ENCODE measurements at regions not wholly inside any gene's neighbourhood (a gene's known extent, or its start where the extent isn't known, plus 50 kb on each side); places are given as distances from the start of the nearest gene placed in this dataset.

DNA sequence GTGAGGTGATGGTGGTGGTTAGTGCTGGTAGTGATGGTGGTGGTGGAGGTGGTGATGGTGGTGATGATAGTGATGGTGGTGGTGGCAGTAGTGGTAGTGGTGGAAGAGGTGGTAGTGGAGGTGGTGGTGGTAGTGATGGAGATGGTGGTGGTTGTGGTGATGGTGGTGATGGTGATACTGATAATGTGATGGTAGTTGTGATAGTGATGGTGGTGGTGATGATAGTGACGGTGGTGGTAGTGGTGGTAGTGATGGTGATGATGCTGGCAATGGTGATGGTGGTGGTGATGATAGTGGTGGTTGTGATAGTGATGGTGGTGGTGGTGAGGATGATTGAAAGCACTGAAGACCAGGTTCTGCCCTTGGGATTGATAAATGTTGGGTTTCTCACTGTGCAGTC lies 85.2 kb upstream of the SLC1A3 start:
- Histone ChIP-seq H3K36me3 (no peaks in the 10 kb centered on the region), H3K4me3 (no peak overlapping the region), H3K27ac (replicated peaks in 1 of 4) (no peak overlapping the region), H3K27me3 (no peaks in the 10 kb centered on the region), H3K9me3 (no peaks in the 10 kb centered on the region), H3K4me1 (peaks cover 5 to 14% (median 10%) of the 10 kb centered on the region in 4 donors)
- TF ChIP-seq POLR2A (IDR thresholded peaks at IDR 0.05; ENCODE audit: low read depth), result no peak
- TF ChIP-seq POLR2AphosphoS5 (IDR thresholded peaks at IDR 0.05), result no peak
- TF ChIP-seq, protein P1, sequence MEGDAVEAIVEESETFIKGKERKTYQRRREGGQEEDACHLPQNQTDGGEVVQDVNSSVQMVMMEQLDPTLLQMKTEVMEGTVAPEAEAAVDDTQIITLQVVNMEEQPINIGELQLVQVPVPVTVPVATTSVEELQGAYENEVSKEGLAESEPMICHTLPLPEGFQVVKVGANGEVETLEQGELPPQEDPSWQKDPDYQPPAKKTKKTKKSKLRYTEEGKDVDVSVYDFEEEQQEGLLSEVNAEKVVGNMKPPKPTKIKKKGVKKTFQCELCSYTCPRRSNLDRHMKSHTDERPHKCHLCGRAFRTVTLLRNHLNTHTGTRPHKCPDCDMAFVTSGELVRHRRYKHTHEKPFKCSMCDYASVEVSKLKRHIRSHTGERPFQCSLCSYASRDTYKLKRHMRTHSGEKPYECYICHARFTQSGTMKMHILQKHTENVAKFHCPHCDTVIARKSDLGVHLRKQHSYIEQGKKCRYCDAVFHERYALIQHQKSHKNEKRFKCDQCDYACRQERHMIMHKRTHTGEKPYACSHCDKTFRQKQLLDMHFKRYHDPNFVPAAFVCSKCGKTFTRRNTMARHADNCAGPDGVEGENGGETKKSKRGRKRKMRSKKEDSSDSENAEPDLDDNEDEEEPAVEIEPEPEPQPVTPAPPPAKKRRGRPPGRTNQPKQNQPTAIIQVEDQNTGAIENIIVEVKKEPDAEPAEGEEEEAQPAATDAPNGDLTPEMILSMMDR (IDR thresholded peaks at IDR 0.05), result no peak
- no peak for TF ChIP-seq EP300 (IDR thresholded peaks at IDR 0.05)
- intact Hi-C loops (cut with DNase I), result no loop called here
- DNase-seq (ENCODE audit: extremely low spot score), result no peak
- 48% methylated on average over 1 of the region's 1 CpG for WGBS

DNA sequence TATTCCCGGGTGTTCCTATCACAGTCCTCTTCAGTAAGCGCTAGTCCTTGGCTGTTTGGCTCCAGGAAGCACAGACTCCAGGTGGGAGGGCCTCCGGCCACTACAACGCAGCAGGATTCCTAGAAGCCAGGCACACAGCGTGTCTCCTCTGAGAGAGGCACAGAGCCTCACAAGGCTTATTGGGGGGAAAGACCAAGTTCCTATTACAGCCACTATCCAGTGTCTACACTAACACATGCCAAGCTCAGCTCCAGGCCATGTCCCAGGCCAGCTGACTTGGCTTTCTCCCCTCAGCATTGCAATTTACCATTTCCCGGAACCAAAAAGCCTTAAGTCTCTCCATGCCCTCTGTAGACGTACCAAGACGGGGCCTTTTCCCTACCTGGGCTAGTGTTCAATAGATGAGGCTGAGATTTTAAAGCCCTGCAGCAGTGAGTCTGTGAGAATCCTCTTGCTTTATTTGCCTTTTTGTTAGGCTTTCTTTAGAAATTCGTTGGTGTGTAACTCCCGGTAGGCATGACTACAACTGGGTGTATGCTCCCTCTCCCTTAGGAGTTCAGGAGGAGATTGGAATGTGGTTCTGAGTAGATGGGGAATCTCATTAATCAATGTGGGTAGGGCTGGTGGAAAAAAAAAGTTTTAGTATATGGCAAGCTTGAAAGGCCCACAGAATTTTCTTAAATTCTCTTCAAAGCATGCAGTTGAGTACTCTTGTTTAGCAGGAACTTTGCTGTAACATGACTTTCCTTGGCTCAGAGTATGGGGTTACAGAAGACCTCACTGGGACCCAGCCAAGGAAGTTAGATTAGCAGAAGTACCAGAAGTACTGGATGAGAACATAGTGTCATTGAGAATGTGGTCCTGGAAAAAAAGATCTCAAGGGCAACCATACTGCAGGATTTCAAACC lies 84.3 kb upstream of the SLC1A3 start:
- Histone ChIP-seq H3K27ac (replicated peaks in 1 of 4) (no peak overlapping the region), H3K4me1 (peaks cover 5 to 14% (median 10%) of the 10 kb centered on the region in 4 donors), H3K4me3 (no peak overlapping the region), H3K9me3 (no peaks in the 10 kb centered on the region), H3K27me3 (no peaks in the 10 kb centered on the region), H3K36me3 (no peaks in the 10 kb centered on the region)
- whole genome bisulfite sequencing, result 85% methylated on average over 10 of the region's 10 CpGs
- DNase-seq (ENCODE audit: extremely low spot score), result no peak
- TF ChIP-seq EP300 (IDR thresholded peaks at IDR 0.05) (no peak), POLR2A (IDR thresholded peaks at IDR 0.05; ENCODE audit: low read depth) (no peak), POLR2AphosphoS5 (IDR thresholded peaks at IDR 0.05) (no peak)
- TF ChIP-seq, protein P1 (IDR thresholded peaks at IDR 0.05), result no peak
- intact Hi-C loops (cut with DNase I), result no loop called here

DNA sequence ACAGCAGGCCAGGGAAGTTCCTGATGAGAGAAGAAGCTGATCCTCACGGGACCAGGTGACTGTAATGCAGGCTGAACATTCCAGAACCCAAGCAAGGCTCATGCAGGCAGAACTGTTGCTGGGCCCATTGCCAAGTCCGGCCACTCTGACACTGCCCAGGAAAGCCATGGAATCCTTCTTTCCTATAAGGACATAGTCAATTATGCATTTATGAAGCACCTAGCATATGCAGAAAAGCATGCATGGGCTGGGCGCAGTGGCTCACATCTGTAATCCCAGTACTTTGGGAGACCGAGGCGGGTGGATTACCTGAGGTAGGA lies 83.7 kb upstream of the SLC1A3 start:
- no peaks in the 10 kb centered on the region for H3K36me3 ChIP-seq
- TF ChIP-seq, protein P1 (IDR thresholded peaks at IDR 0.05), result no peak
- DNase-seq (ENCODE audit: extremely low spot score), result no peak
- H3K4me1 ChIP-seq, result peaks cover 5 to 14% (median 10%) of the 10 kb centered on the region in 4 donors
- intact Hi-C loops (cut with DNase I), result no loop called here
- H3K4me3 ChIP-seq, result no peak overlapping the region
- 85% methylated on average over 5 of the region's 5 CpGs for WGBS
- H3K27ac ChIP-seq (replicated peaks in 1 of 4), result no peak overlapping the region
- no peaks in the 10 kb centered on the region for H3K9me3 ChIP-seq
- H3K27me3 ChIP-seq, result no peaks in the 10 kb centered on the region

DNA sequence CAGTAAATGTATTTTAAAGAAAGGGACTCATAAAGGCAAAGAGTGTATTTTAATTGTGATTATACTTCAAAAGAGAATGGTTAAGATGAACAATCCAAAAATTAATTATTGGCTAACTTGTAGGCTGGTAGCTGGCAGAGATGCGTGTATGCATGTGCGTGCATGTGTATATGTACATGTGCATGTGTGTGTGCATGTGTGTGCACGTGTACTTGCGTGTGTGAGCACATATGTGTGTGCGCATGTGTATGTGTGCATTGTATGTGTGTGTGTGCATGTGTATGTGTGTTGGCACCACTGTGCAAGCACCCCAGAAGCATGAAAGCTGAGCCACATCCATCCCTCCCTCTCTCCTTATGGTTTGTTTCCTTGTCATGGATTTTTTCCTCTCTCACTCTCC lies 83.0 kb upstream of the SLC1A3 start:
- H3K9me3 ChIP-seq, result no peaks in the 10 kb centered on the region
- no peak for DNase-seq (ENCODE audit: extremely low spot score)
- H3K36me3 ChIP-seq, result no peaks in the 10 kb centered on the region
- peaks cover 5 to 14% (median 10%) of the 10 kb centered on the region in 4 donors for H3K4me1 ChIP-seq
- intact Hi-C loops (cut with DNase I), result no loop called here
- H3K27me3 ChIP-seq, result no peaks in the 10 kb centered on the region
- TF ChIP-seq POLR2AphosphoS5 (IDR thresholded peaks at IDR 0.05), result no peak
- no peak for TF ChIP-seq POLR2A (IDR thresholded peaks at IDR 0.05; ENCODE audit: low read depth)
- TF ChIP-seq, protein P1 (IDR thresholded peaks at IDR 0.05), result no peak
- no peak for TF ChIP-seq EP300 (IDR thresholded peaks at IDR 0.05)
- no peak overlapping the region for H3K27ac ChIP-seq (replicated peaks in 1 of 4)
- no peak overlapping the region for H3K4me3 ChIP-seq
- 85% methylated on average over 5 of the region's 5 CpGs for WGBS

DNA sequence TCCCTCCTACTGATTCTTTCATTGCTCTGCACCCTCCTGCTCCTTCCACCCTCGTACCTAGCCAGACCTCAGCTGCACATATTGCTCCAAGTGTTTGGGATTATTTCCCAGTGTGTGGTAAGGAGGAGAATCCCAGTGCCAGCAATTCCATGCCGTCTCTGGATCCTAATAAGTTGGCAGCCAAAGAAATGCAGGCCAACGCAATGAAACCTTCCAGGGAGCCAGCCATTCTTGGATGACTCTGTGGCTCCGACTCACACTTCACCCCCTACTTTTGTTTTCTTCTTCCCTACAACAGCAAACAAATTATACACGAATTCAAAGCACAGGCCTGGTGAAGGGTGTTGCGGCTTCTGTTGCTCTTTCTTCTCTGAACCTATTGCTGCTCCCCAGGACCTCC lies 82.5 kb upstream of the SLC1A3 start:
- peaks cover 5 to 14% (median 10%) of the 10 kb centered on the region in 4 donors for H3K4me1 ChIP-seq
- WGBS, result 76% methylated on average over 6 of the region's 6 CpGs
- no peaks in the 10 kb centered on the region for H3K9me3 ChIP-seq
- TF ChIP-seq POLR2A (IDR thresholded peaks at IDR 0.05; ENCODE audit: low read depth), result no peak
- TF ChIP-seq, protein P1 (IDR thresholded peaks at IDR 0.05), result no peak
- no peak for TF ChIP-seq EP300 (IDR thresholded peaks at IDR 0.05)
- no peak for TF ChIP-seq POLR2AphosphoS5 (IDR thresholded peaks at IDR 0.05)
- intact Hi-C loops (cut with DNase I), result no loop called here
- H3K27ac ChIP-seq (replicated peaks in 1 of 4), result no peak overlapping the region
- H3K4me3 ChIP-seq, result no peak overlapping the region
- DNase-seq (ENCODE audit: extremely low spot score), result no peak
- no peaks in the 10 kb centered on the region for H3K27me3 ChIP-seq
- H3K36me3 ChIP-seq, result no peaks in the 10 kb centered on the region

Data from esophagus muscularis mucosa (tissue), 4 donors.